GM12865 (cell line): ENCODE measurements at regions not wholly inside any gene's neighbourhood (a gene's known extent, or its start where the extent isn't known, plus 50 kb on each side); places are given as distances from the start of the nearest gene placed in this dataset.

ENCODE experiments used
- DNase-seq: peaks from one replicate; pipeline ENCODE4 v3.0.0; 2010; ENCODE audit warnings: low read depth
- H3K4me3 ChIP-seq: 2 replicates; pipeline ENCODE4 v1.5.1; 2011; ENCODE audit warnings: mild to moderate bottlenecking, low read depth, low read length, control low read depth
- CTCF ChIP-seq: IDR thresholded peaks from 2 replicates; pipeline ENCODE4 v1.5.1; 2011; ENCODE audit warnings: low read length, control low read depth, low read depth, inconsistent platforms; ENCODE audit not compliant: insufficient read depth; ENCODE audit errors: missing control alignments

- H3K4me3 ChIP-seq, result no peak overlapping the region
- no peak for DNase-seq
- no peak for TF ChIP-seq CTCF
Measured at GRCh38 chr3:43183456-43183855, 77.6 kb upstream of the POMGNT2 start.

GRCh38 chr3:43181202-43181821, 75.4 kb upstream of the POMGNT2 start:
- TF ChIP-seq CTCF, result no peak
- no peak overlapping the region for H3K4me3 ChIP-seq
- DNase-seq, result peak; percentile 72

- H3K4me3 ChIP-seq, result no peak overlapping the region
- no peak for TF ChIP-seq CTCF
- no peak for DNase-seq
Measured at GRCh38 chr3:43180694-43181093, 74.8 kb upstream of the POMGNT2 start.

GRCh38 chr3:43180027-43180426, 74.1 kb upstream of the POMGNT2 start:
- no peak for TF ChIP-seq CTCF
- peak; percentile 65 for DNase-seq
- no peak overlapping the region for H3K4me3 ChIP-seq

- H3K4me3 ChIP-seq, result no peak overlapping the region
- TF ChIP-seq CTCF, result no peak
- DNase-seq, result no peak
Measured at GRCh38 chr3:43178891-43179366, 73.0 kb upstream of the POMGNT2 start.

GRCh38 chr3:43177085-43177484, 71.2 kb upstream of the POMGNT2 start:
- no peak overlapping the region for H3K4me3 ChIP-seq
- DNase-seq, result no peak
- TF ChIP-seq CTCF, result no peak

- no peak overlapping the region for H3K4me3 ChIP-seq
- no peak for TF ChIP-seq CTCF
- DNase-seq, result no peak
Measured at GRCh38 chr3:43176666-43177065, 70.8 kb upstream of the POMGNT2 start.
